ENCODE measurements at regions not wholly inside any gene's neighbourhood (a gene's known extent, or its start where the extent isn't known, plus 50 kb on each side); places are given as distances from the start of the nearest gene placed in this dataset.

- H3K27ac ChIP-seq (ENCODE audit: low read length) = no peak overlapping the region
- no peak overlapping the region for H3K9ac ChIP-seq (ENCODE audit: low read length)
- H3K9me2 ChIP-seq (ENCODE audit: insufficient read depth, low read length) = no peaks in the 10 kb centered on the region
- no peaks in the 10 kb centered on the region for H4K20me1 ChIP-seq (ENCODE audit: insufficient read depth)
- no peaks in the 10 kb centered on the region for H3K36me3 ChIP-seq (ENCODE audit: insufficient read depth, low read length)
- H3K27me3 ChIP-seq (ENCODE audit: insufficient read depth, low read depth, low read length) = no peaks in the 10 kb centered on the region
- no peaks in the 10 kb centered on the region for H3K9me3 ChIP-seq (ENCODE audit: low read length)
- H3F3A ChIP-seq (ENCODE audit: insufficient read depth, low read length, poor library complexity, severe bottlenecking) = no peaks in the 10 kb centered on the region
- no peak overlapping the region for H2AFZ ChIP-seq (ENCODE audit: low read depth, low read length)
- no peak overlapping the region for H3K4me2 ChIP-seq (ENCODE audit: low read length)
- no peak for TF ChIP-seq CTCF (IDR thresholded peaks at IDR 0.05; ENCODE audit: poor library complexity, severe bottlenecking)
- TF ChIP-seq EP300 (conservative IDR thresholded peaks at IDR 0.05; ENCODE audit: poor library complexity, severe bottlenecking) = no peak
- TF ChIP-seq TAF1 (IDR thresholded peaks at IDR 0.05; ENCODE audit: low read depth) = no peak
- no peak for TF ChIP-seq RAD21 (conservative IDR thresholded peaks at IDR 0.05)
- no peak for TF ChIP-seq POLR2AphosphoS5 (IDR thresholded peaks at IDR 0.05)
- no peak for TF ChIP-seq REST (IDR thresholded peaks at IDR 0.05; ENCODE audit: borderline replicate concordance)
- no peak for TF ChIP-seq SMC3 (conservative IDR thresholded peaks at IDR 0.05; ENCODE audit: poor library complexity)
- no peak for TF ChIP-seq MXI1 (conservative IDR thresholded peaks at IDR 0.05; ENCODE audit: poor library complexity, severe bottlenecking)
- no peak overlapping the region for H3K4me3 ChIP-seq (ENCODE audit: low read length)
- H3K79me2 ChIP-seq (replicated peaks; ENCODE audit: insufficient read depth, low read length) = no peaks in the 10 kb centered on the region
These were observed 373.1 kb downstream of the VPS13C start for GRCh38 chr15:61687124-61687523.

DNA sequence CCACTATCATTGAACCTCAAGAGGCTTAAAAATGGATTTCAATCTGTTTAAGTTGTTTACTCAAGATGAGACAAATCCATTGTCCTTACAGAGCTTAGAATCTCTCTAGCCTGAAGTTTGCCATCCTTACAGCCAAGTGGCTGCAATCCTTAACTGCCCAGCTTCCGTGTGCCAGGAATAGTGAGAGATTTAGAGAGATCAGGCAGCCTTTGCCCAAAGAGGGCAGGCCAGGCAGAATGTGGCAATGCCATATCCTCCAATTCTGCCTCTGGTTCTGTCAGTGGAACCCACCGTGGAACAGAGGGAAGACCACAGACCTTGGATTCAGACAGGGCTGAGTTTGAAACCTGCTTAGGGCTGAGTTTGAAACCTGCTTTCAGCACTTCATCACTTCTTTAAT, 374.3 kb downstream of the VPS13C start:
- no peak overlapping the region for H2AFZ ChIP-seq (ENCODE audit: low read depth, low read length)
- H3K4me2 ChIP-seq (ENCODE audit: low read length) = no peak overlapping the region
- no peak for TF ChIP-seq REST (IDR thresholded peaks at IDR 0.05; ENCODE audit: borderline replicate concordance)
- TF ChIP-seq EP300 (conservative IDR thresholded peaks at IDR 0.05; ENCODE audit: poor library complexity, severe bottlenecking) = no peak
- TF ChIP-seq MXI1 (conservative IDR thresholded peaks at IDR 0.05; ENCODE audit: poor library complexity, severe bottlenecking) = no peak
- no peak for TF ChIP-seq SMC3 (conservative IDR thresholded peaks at IDR 0.05; ENCODE audit: poor library complexity)
- TF ChIP-seq EZH2 (IDR thresholded peaks at IDR 0.05; ENCODE audit: borderline replicate concordance, insufficient read depth, low read length, poor library complexity, severe bottlenecking) = no peak
- TF ChIP-seq TAF1 (IDR thresholded peaks at IDR 0.05; ENCODE audit: low read depth) = no peak
- TF ChIP-seq POLR2AphosphoS5 (IDR thresholded peaks at IDR 0.05) = no peak
- TF ChIP-seq RAD21 (conservative IDR thresholded peaks at IDR 0.05) = no peak
- no peak for TF ChIP-seq CTCF (IDR thresholded peaks at IDR 0.05; ENCODE audit: poor library complexity, severe bottlenecking)
- H3K4me3 ChIP-seq (ENCODE audit: low read length) = no peak overlapping the region
- no peak overlapping the region for H3K27ac ChIP-seq (ENCODE audit: low read length)
- H4K20me1 ChIP-seq (ENCODE audit: insufficient read depth) = no peaks in the 10 kb centered on the region
- H3K9ac ChIP-seq (ENCODE audit: low read length) = no peak overlapping the region
- H3F3A ChIP-seq (ENCODE audit: insufficient read depth, low read length, poor library complexity, severe bottlenecking) = no peaks in the 10 kb centered on the region
- no peaks in the 10 kb centered on the region for H3K36me3 ChIP-seq (ENCODE audit: insufficient read depth, low read length)
- no peaks in the 10 kb centered on the region for H3K27me3 ChIP-seq (ENCODE audit: insufficient read depth, low read depth, low read length)
- no peaks in the 10 kb centered on the region for H3K79me2 ChIP-seq (replicated peaks; ENCODE audit: insufficient read depth, low read length)
- H3K9me2 ChIP-seq (ENCODE audit: insufficient read depth, low read length) = no peaks in the 10 kb centered on the region
- no peaks in the 10 kb centered on the region for H3K9me3 ChIP-seq (ENCODE audit: low read length)

Measured in neural cell (in vitro differentiated cells).